ENCODE measurements at regions not wholly inside any gene's neighbourhood (a gene's known extent, or its start where the extent isn't known, plus 50 kb on each side); places are given as distances from the start of the nearest gene placed in this dataset.

- no peaks in the 10 kb centered on the region for H3K9me3 ChIP-seq (ENCODE audit: insufficient read depth, low read length)
- no peak for DNase-seq (ENCODE audit: low read depth, low spot score)
- H3K9ac ChIP-seq (ENCODE audit: insufficient read length, low read depth): no peak overlapping the region
- no peaks in the 10 kb centered on the region for H3K4me1 ChIP-seq (ENCODE audit: insufficient read depth, insufficient read length)
- H3K36me3 ChIP-seq (ENCODE audit: insufficient read depth, insufficient read length, low read length): no peaks in the 10 kb centered on the region
- no peak overlapping the region for H3K4me3 ChIP-seq (ENCODE audit: insufficient read length, low read depth)
- TF ChIP-seq SUZ12 (IDR thresholded peaks at IDR 0.05; ENCODE audit: extremely low read depth, insufficient read depth, insufficient read length): no peak
- no peak for TF ChIP-seq YY1 (IDR thresholded peaks at IDR 0.05; ENCODE audit: insufficient read depth, insufficient read length)
- TF ChIP-seq ZNF274 (IDR thresholded peaks at IDR 0.05; ENCODE audit: low read depth, low read length): no peak
- H3K27me3 ChIP-seq (ENCODE audit: insufficient read depth, insufficient read length): no peaks in the 10 kb centered on the region
Observed at GRCh38 chr2:19733951-19734425, 167.8 kb downstream of the TTC32 start.

- Histone ChIP-seq H3K4me1 (ENCODE audit: insufficient read depth, insufficient read length) (no peaks in the 10 kb centered on the region), H3K36me3 (ENCODE audit: insufficient read depth, insufficient read length, low read length) (no peaks in the 10 kb centered on the region), H3K27me3 (ENCODE audit: insufficient read depth, insufficient read length) (no peaks in the 10 kb centered on the region), H3K9ac (ENCODE audit: insufficient read length, low read depth) (no peak overlapping the region), H3K4me3 (ENCODE audit: insufficient read length, low read depth) (no peak overlapping the region), H3K9me3 (ENCODE audit: insufficient read depth, low read length) (no peaks in the 10 kb centered on the region)
- no peak for DNase-seq (ENCODE audit: low read depth, low spot score)
- TF ChIP-seq ZNF274 (IDR thresholded peaks at IDR 0.05; ENCODE audit: low read depth, low read length) (no peak), SUZ12 (IDR thresholded peaks at IDR 0.05; ENCODE audit: extremely low read depth, insufficient read depth, insufficient read length) (no peak), YY1 (IDR thresholded peaks at IDR 0.05; ENCODE audit: insufficient read depth, insufficient read length) (no peak)
Observed at GRCh38 chr2:19733390-19733789, 168.4 kb downstream of the TTC32 start.

- H3K9me3 ChIP-seq (ENCODE audit: insufficient read depth, low read length): no peaks in the 10 kb centered on the region
- TF ChIP-seq SUZ12 (IDR thresholded peaks at IDR 0.05; ENCODE audit: extremely low read depth, insufficient read depth, insufficient read length): no peak
- TF ChIP-seq YY1 (IDR thresholded peaks at IDR 0.05; ENCODE audit: insufficient read depth, insufficient read length): no peak
- no peak for TF ChIP-seq ZNF274 (IDR thresholded peaks at IDR 0.05; ENCODE audit: low read depth, low read length)
Observed at GRCh38 chr2:19732255-19732654, 169.5 kb downstream of the TTC32 start.

GRCh38 chr2:19731515-19731914 is 170.3 kb downstream of the TTC32 start:
- no peaks in the 10 kb centered on the region for H3K4me1 ChIP-seq (ENCODE audit: insufficient read depth, insufficient read length)
- H3K36me3 ChIP-seq (ENCODE audit: insufficient read depth, insufficient read length, low read length): no peaks in the 10 kb centered on the region
- TF ChIP-seq ZNF274 (IDR thresholded peaks at IDR 0.05; ENCODE audit: low read depth, low read length): no peak
- no peak for TF ChIP-seq SUZ12 (IDR thresholded peaks at IDR 0.05; ENCODE audit: extremely low read depth, insufficient read depth, insufficient read length)
- TF ChIP-seq YY1 (IDR thresholded peaks at IDR 0.05; ENCODE audit: insufficient read depth, insufficient read length): no peak
- no peaks in the 10 kb centered on the region for H3K27me3 ChIP-seq (ENCODE audit: insufficient read depth, insufficient read length)
- no peak overlapping the region for H3K9ac ChIP-seq (ENCODE audit: insufficient read length, low read depth)
- no peaks in the 10 kb centered on the region for H3K9me3 ChIP-seq (ENCODE audit: insufficient read depth, low read length)
- DNase-seq (ENCODE audit: low read depth, low spot score): no peak
- no peak overlapping the region for H3K4me3 ChIP-seq (ENCODE audit: insufficient read length, low read depth)

More at GRCh38 chr2:19732255-19732654, 169.5 kb downstream of the TTC32 start:
- no peaks in the 10 kb centered on the region for H3K36me3 ChIP-seq (ENCODE audit: insufficient read depth, insufficient read length, low read length)
- DNase-seq (ENCODE audit: low read depth, low spot score): no peak
- no peaks in the 10 kb centered on the region for H3K4me1 ChIP-seq (ENCODE audit: insufficient read depth, insufficient read length)
- H3K4me3 ChIP-seq (ENCODE audit: insufficient read length, low read depth): no peak overlapping the region
- no peaks in the 10 kb centered on the region for H3K27me3 ChIP-seq (ENCODE audit: insufficient read depth, insufficient read length)
- H3K9ac ChIP-seq (ENCODE audit: insufficient read length, low read depth): no peak overlapping the region

- no peaks in the 10 kb centered on the region for H3K36me3 ChIP-seq (ENCODE audit: insufficient read depth, insufficient read length, low read length)
- no peak overlapping the region for H3K4me3 ChIP-seq (ENCODE audit: insufficient read length, low read depth)
- H3K9me3 ChIP-seq (ENCODE audit: insufficient read depth, low read length): no peaks in the 10 kb centered on the region
- H3K4me1 ChIP-seq (ENCODE audit: insufficient read depth, insufficient read length): no peaks in the 10 kb centered on the region
- TF ChIP-seq ZNF274 (IDR thresholded peaks at IDR 0.05; ENCODE audit: low read depth, low read length) (no peak), YY1 (IDR thresholded peaks at IDR 0.05; ENCODE audit: insufficient read depth, insufficient read length) (no peak), SUZ12 (IDR thresholded peaks at IDR 0.05; ENCODE audit: extremely low read depth, insufficient read depth, insufficient read length) (no peak)
- DNase-seq (ENCODE audit: low read depth, low spot score): no peak
- no peak overlapping the region for H3K9ac ChIP-seq (ENCODE audit: insufficient read length, low read depth)
- H3K27me3 ChIP-seq (ENCODE audit: insufficient read depth, insufficient read length): no peaks in the 10 kb centered on the region
Observed at GRCh38 chr2:19731037-19731436, 170.7 kb downstream of the TTC32 start.

GRCh38 chr2:19728125-19728524 is 173.7 kb downstream of the TTC32 start:
- H3K9ac ChIP-seq (ENCODE audit: insufficient read length, low read depth): no peak overlapping the region
- no peak for TF ChIP-seq YY1 (IDR thresholded peaks at IDR 0.05; ENCODE audit: insufficient read depth, insufficient read length)
- no peaks in the 10 kb centered on the region for H3K9me3 ChIP-seq (ENCODE audit: insufficient read depth, low read length)
- no peaks in the 10 kb centered on the region for H3K4me1 ChIP-seq (ENCODE audit: insufficient read depth, insufficient read length)
- no peaks in the 10 kb centered on the region for H3K36me3 ChIP-seq (ENCODE audit: insufficient read depth, insufficient read length, low read length)
- H3K4me3 ChIP-seq (ENCODE audit: insufficient read length, low read depth): no peak overlapping the region
- H3K27me3 ChIP-seq (ENCODE audit: insufficient read depth, insufficient read length): no peaks in the 10 kb centered on the region
- DNase-seq (ENCODE audit: low read depth, low spot score): no peak

GRCh38 chr2:19725392-19725791 is 176.4 kb downstream of the TTC32 start:
- Histone ChIP-seq H3K27me3 (ENCODE audit: insufficient read depth, insufficient read length) (no peaks in the 10 kb centered on the region), H3K9ac (ENCODE audit: insufficient read length, low read depth) (no peak overlapping the region), H3K9me3 (ENCODE audit: insufficient read depth, low read length) (no peaks in the 10 kb centered on the region), H3K4me3 (ENCODE audit: insufficient read length, low read depth) (no peak overlapping the region), H3K4me1 (ENCODE audit: insufficient read depth, insufficient read length) (no peaks in the 10 kb centered on the region), H3K36me3 (ENCODE audit: insufficient read depth, insufficient read length, low read length) (no peaks in the 10 kb centered on the region)
- no peak for TF ChIP-seq ZNF274 (IDR thresholded peaks at IDR 0.05; ENCODE audit: low read depth, low read length)
- no peak for TF ChIP-seq SUZ12 (IDR thresholded peaks at IDR 0.05; ENCODE audit: extremely low read depth, insufficient read depth, insufficient read length)
- TF ChIP-seq YY1 (IDR thresholded peaks at IDR 0.05; ENCODE audit: insufficient read depth, insufficient read length): no peak
- no peak for DNase-seq (ENCODE audit: low read depth, low spot score)

- DNase-seq (ENCODE audit: low read depth, low spot score): no peak
- no peaks in the 10 kb centered on the region for H3K9me3 ChIP-seq (ENCODE audit: insufficient read depth, low read length)
- H3K4me3 ChIP-seq (ENCODE audit: insufficient read length, low read depth): no peak overlapping the region
- H3K4me1 ChIP-seq (ENCODE audit: insufficient read depth, insufficient read length): no peaks in the 10 kb centered on the region
- H3K27me3 ChIP-seq (ENCODE audit: insufficient read depth, insufficient read length): no peaks in the 10 kb centered on the region
- no peak for TF ChIP-seq ZNF274 (IDR thresholded peaks at IDR 0.05; ENCODE audit: low read depth, low read length)
- H3K36me3 ChIP-seq (ENCODE audit: insufficient read depth, insufficient read length, low read length): no peaks in the 10 kb centered on the region
- no peak overlapping the region for H3K9ac ChIP-seq (ENCODE audit: insufficient read length, low read depth)
Observed at GRCh38 chr2:19723021-19723420, 178.8 kb downstream of the TTC32 start.
